ENCODE measurements at regions not wholly inside any gene's neighbourhood (a gene's known extent, or its start where the extent isn't known, plus 50 kb on each side); places are given as distances from the start of the nearest gene placed in this dataset.

DNA sequence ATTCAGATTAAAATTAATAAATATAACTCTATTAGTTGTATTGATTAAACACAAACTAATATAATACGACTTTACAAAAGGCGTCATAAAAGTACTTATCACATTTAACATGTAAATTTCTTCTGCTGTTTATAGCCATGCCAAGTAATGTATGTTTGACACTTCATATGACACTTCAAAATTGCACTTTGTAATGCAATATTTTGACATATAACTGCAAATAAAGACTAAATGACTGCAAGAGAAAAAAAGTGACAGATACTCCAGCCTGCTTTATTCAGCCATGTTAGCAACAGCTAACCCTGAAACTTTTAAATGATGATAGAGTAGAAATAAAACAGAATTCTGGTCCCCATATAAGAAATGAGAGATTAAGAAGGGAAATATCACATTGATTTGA, 1238.0 kb downstream of the MRPL39 start:
- no peak for DNase-seq (ENCODE audit: low read depth in 1 of 2, low spot score in 2 of 2)
- WGBS, 2 experiments (ENCODE audit: extremely low coverage in 1 of 2, insufficient coverage in 1 of 2, insufficient read length in 1 of 2, insufficient replicate concordance in 2 of 2, low coverage in 1 of 2, low lambda C conversion rate in 2 of 2, missing lambda C conversion rate in 1 of 2), result 88% methylated on average over 2 of the region's 2 CpGs; no CpG with 5 or more reads in 1 of the 2 experiments
- H3K23ac ChIP-seq (ENCODE audit: insufficient read length), result no peak overlapping the region
- H3K9ac ChIP-seq (replicated peaks in 1 of 4; ENCODE audit: extremely low read depth in 1 of 4, low read depth in 3 of 4, low read length in 3 of 4), result no peak overlapping the region
- H4K5ac ChIP-seq (ENCODE audit: insufficient read length, low read depth, low read length), result no peak overlapping the region
- H3K79me2 ChIP-seq (ENCODE audit: control insufficient read depth in 1 of 2, insufficient read depth in 2 of 2, low read length in 2 of 2), result no peaks in the 10 kb centered on the region
- no peaks in the 10 kb centered on the region for H3K36me3 ChIP-seq (ENCODE audit: control insufficient read depth in 2 of 4, insufficient read depth in 4 of 4, low read length in 3 of 4)
- no peak overlapping the region for H3K4ac ChIP-seq (replicated peaks; ENCODE audit: insufficient read length, low read depth, low read length)
- no peak overlapping the region for H4K8ac ChIP-seq (ENCODE audit: extremely low read depth, insufficient read depth, low read length)
- peaks cover 3 to 11% of the 10 kb centered on the region in 2 experiments; a peak in 2 of 4 replicates for H3K9me3 ChIP-seq (ENCODE audit: insufficient read depth in 2 of 2, low read depth in 1 of 2, low read length in 1 of 2)
- H2BK15ac ChIP-seq (ENCODE audit: low read length), result no peak overlapping the region
- no peaks in the 10 kb centered on the region for H3K27me3 ChIP-seq (replicated peaks in 1 of 4; ENCODE audit: control insufficient read depth in 3 of 4, extremely low read depth in 1 of 4, insufficient read depth in 3 of 4, low read length in 3 of 4)
- no peaks in the 10 kb centered on the region for H3K23me2 ChIP-seq (ENCODE audit: low read depth, low read length)
- H3K4me2 ChIP-seq (ENCODE audit: insufficient read depth in 1 of 2, low read depth in 2 of 2, low read length in 2 of 2), result no peak overlapping the region
- no peak overlapping the region for H3K27ac ChIP-seq (ENCODE audit: low read depth, low read length)
- H2BK12ac ChIP-seq (ENCODE audit: low read depth, low read length), result no peak overlapping the region
- no peak overlapping the region for H3K4me3 ChIP-seq (ENCODE audit: extremely low read depth in 1 of 4, insufficient read depth in 2 of 4, low read depth in 3 of 4, low read length in 4 of 4)
- H3K56ac ChIP-seq (replicated peaks; ENCODE audit: insufficient read length, low read depth, low read length), result no peak overlapping the region
- H3K14ac ChIP-seq (ENCODE audit: insufficient read length), result no peak overlapping the region
- H2AFZ ChIP-seq (ENCODE audit: low read length), result no peak overlapping the region
- no peak overlapping the region for H2BK120ac ChIP-seq (replicated peaks; ENCODE audit: low read depth, low read length)
- H3K18ac ChIP-seq (ENCODE audit: extremely low read depth, low read length), result no peak overlapping the region
- H4K91ac ChIP-seq (replicated peaks; ENCODE audit: insufficient read length, low read length), result no peak overlapping the region
- H2AK5ac ChIP-seq (ENCODE audit: low read depth, low read length), result no peak overlapping the region
- H2BK20ac ChIP-seq (ENCODE audit: low read length), result no peak overlapping the region
- H2BK5ac ChIP-seq (ENCODE audit: low read depth, low read length), result no peak overlapping the region
- no peaks in the 10 kb centered on the region for H3K79me1 ChIP-seq (ENCODE audit: low read depth, low read length)
- CTCF ChIA-PET (ENCODE audit: partially characterized antibody), result no interaction called here
- no peaks in the 10 kb centered on the region for H3K4me1 ChIP-seq (replicated peaks in 1 of 4; ENCODE audit: control insufficient read depth in 3 of 4, insufficient read depth in 4 of 4, low read length in 3 of 4)
- H4K20me1 ChIP-seq (replicated peaks in 1 of 2; ENCODE audit: control insufficient read depth in 1 of 2, insufficient read depth in 2 of 2, low read length in 2 of 2), result no peaks in the 10 kb centered on the region
- POLR2A ChIA-PET (ENCODE audit: partially characterized antibody), result no interaction called here
- no peak for FAIRE-seq
- TF ChIP-seq RNF2 (IDR thresholded peaks at IDR 0.05; ENCODE audit: borderline replicate concordance, low read depth, low read length, missing control alignments, poor library complexity, severe bottlenecking) (no peak), NRF1 (IDR thresholded peaks at IDR 0.05; ENCODE audit: low read depth, low read length) (no peak), POLR2AphosphoS5 (IDR thresholded peaks at IDR 0.05; ENCODE audit: low read depth, low read length) (no peak), TBP (IDR thresholded peaks at IDR 0.05; ENCODE audit: low read depth, low read length) (no peak), BCL11A (IDR thresholded peaks at IDR 0.05; ENCODE audit: low read depth in 2 of 2, low read length in 2 of 2) (no peak), POU5F1 (IDR thresholded peaks at IDR 0.05; ENCODE audit: low read depth, low read length) (no peak), POLR2A (IDR thresholded peaks at IDR 0.05; ENCODE audit: control extremely low read depth in 1 of 2, low read depth in 2 of 2, low read length in 2 of 2) (no peak), RFX5 (IDR thresholded peaks at IDR 0.05; ENCODE audit: borderline replicate concordance, low read depth, low read length) (no peak), KDM1A (IDR thresholded peaks at IDR 0.05; ENCODE audit: borderline replicate concordance, low read length) (no peak), JUN (IDR thresholded peaks at IDR 0.05; ENCODE audit: low read depth, low read length) (no peak), FOSL1 (IDR thresholded peaks at IDR 0.05; ENCODE audit: insufficient read depth, low read depth, low read length) (no peak), CTBP2 (IDR thresholded peaks at IDR 0.05; ENCODE audit: borderline replicate concordance, insufficient read depth, insufficient read length, low read length) (no peak), HDAC6 (IDR thresholded peaks at IDR 0.05; ENCODE audit: low read depth, low read length) (no peak)
- TF ChIP-seq, protein P1, sequence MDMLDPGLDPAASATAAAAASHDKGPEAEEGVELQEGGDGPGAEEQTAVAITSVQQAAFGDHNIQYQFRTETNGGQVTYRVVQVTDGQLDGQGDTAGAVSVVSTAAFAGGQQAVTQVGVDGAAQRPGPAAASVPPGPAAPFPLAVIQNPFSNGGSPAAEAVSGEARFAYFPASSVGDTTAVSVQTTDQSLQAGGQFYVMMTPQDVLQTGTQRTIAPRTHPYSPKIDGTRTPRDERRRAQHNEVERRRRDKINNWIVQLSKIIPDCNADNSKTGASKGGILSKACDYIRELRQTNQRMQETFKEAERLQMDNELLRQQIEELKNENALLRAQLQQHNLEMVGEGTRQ (IDR thresholded peaks at IDR 0.05; ENCODE audit: low read length), result no peak
